Testis (tissue), 2 donors: ENCODE measurements at regions not wholly inside any gene's neighbourhood (a gene's known extent, or its start where the extent isn't known, plus 50 kb on each side); places are given as distances from the start of the nearest gene placed in this dataset.

Experiments
- DNase-seq: peaks from one replicate; pipeline ENCODE4 v3.0.0-alpha.2; 2019
- H3K27ac ChIP-seq, 2 donors: fragments of 200-600 bp; sonication (generic); one replicate each; pipeline ENCODE4 v1.5.1; 2019
- H3K27me3 ChIP-seq: fragments of 200-600 bp; sonication (generic); one replicate; pipeline ENCODE4 v1.5.1; 2019
- H3K36me3 ChIP-seq: fragments of 200-600 bp; sonication (generic); one replicate; pipeline ENCODE4 v1.5.1; 2017; ENCODE audit warnings: low read depth; ENCODE audit errors: missing control alignments
- H3K4me1 ChIP-seq: fragments of 200-600 bp; sonication (generic); one replicate; pipeline ENCODE4 v1.5.1; 2019
- H3K4me3 ChIP-seq, 2 donors: fragments of 200-600 bp; sonication (generic); one replicate each; pipeline ENCODE4 v1.5.1; 2017 to 2019
- H3K9me3 ChIP-seq: fragments of 200-600 bp; sonication (generic); one replicate; pipeline ENCODE4 v1.5.1; 2017
- POLR2A ChIP-seq: fragments of 450-650 bp; IDR thresholded peaks from one replicate; pipeline ENCODE4 v1.6.1; 2017; ENCODE audit warnings: antibody characterized with exemption, mild to moderate bottlenecking, moderate library complexity
- WGBS, 2 donors: methylation state at CpG; one replicate each; pipeline ENCODE4 v1.1.5; 2018; 5-methylcytosine and 5-hydroxymethylcytosine counted together
- intact Hi-C: fragments of 100-400 bp; cut with DNase I; formaldehyde crosslinking; loops from one replicate; pipeline ENCODE4 v1.15.1; 2023; ENCODE audit warnings: low total_unique reads
- TF ChIP-seq, protein P1 (sequence below), 3 experiments: fragments of 450-650 bp in 2 of 3; fragments of 200-600 bp in 1 of 3; sonication (generic) in 1 of 3; IDR thresholded peaks; one replicate each; pipeline ENCODE4 v1.5.1; 2016 to 2019; ENCODE audit warnings: antibody characterized with exemption in 3 of 3, mild to moderate bottlenecking in 2 of 3, moderate library complexity in 1 of 3

DNA sequence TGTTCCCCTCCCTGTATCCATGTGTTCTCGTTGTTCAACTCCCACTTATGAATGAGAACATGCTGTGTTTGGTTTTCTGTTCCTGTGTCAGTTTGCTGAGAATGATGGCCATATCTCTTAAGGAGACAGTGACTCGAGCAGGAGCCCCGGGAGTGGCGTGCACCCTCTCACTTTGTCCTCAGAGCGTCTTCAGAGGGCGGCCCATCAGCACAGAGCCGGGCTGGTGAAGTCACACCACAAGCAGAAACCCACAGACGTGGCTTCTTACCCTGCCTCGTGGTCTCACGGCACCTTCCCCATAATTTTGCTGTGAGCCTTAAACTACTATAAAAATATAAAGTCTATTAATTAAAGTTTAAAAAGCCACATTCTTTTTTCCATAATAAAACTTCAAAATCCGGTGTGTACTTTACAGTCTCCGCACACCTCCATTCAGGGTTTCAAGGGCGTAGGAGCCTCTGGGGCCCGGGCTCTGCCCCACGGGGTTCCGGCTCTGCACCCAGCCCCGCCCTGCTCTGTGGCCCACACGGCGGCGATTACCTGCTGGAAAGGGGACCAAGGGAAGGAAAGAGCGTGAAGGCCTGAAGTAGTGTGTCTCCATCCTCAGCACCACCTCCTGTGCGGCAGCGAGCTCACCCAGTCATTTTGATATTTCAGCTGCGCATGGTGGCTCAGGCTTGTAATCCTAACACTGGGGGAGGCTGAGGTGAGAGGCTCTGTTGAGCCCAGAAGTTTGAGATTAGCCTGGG lies 101.3 kb upstream of the SOX1 start:
- Histone ChIP-seq H3K27ac (no peak overlapping the region), H3K4me3 (no peak overlapping the region), H3K36me3 (no peaks in the 10 kb centered on the region), H3K9me3 (no peaks in the 10 kb centered on the region), H3K27me3 (no peaks in the 10 kb centered on the region), H3K4me1 (no peaks in the 10 kb centered on the region)
- WGBS, 2 donors: 81 to 84% methylated on average over 24 of the region's 24 CpGs
- DNase-seq: no peak
- intact Hi-C loops: no loop called here
- TF ChIP-seq, protein P1, sequence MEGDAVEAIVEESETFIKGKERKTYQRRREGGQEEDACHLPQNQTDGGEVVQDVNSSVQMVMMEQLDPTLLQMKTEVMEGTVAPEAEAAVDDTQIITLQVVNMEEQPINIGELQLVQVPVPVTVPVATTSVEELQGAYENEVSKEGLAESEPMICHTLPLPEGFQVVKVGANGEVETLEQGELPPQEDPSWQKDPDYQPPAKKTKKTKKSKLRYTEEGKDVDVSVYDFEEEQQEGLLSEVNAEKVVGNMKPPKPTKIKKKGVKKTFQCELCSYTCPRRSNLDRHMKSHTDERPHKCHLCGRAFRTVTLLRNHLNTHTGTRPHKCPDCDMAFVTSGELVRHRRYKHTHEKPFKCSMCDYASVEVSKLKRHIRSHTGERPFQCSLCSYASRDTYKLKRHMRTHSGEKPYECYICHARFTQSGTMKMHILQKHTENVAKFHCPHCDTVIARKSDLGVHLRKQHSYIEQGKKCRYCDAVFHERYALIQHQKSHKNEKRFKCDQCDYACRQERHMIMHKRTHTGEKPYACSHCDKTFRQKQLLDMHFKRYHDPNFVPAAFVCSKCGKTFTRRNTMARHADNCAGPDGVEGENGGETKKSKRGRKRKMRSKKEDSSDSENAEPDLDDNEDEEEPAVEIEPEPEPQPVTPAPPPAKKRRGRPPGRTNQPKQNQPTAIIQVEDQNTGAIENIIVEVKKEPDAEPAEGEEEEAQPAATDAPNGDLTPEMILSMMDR (IDR thresholded peaks at IDR 0.05): no peak
- TF ChIP-seq POLR2A: no peak

DNA sequence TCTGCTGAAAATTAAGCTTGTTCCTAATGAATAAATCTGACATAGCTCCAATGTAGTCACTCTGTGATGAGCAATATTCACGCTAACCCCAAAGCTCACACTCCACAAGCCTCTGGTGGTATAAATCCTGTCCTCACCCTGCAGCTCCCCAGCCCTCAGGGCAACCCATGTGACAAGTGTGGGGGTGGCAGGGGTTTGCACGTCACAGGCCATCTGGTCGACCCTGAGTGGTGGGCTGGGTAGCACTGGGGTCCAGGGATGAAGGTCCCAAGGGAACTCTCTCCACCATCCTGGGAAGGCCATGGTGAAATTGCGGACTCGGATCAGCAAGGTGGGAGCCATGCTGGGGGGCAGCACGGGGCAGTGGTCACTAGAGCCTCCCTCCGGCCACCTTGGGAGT lies 100.0 kb upstream of the SOX1 start:
- TF ChIP-seq, protein P1 (IDR thresholded peaks at IDR 0.05): no peak
- no peaks in the 10 kb centered on the region for H3K36me3 ChIP-seq
- 71 to 81% methylated on average over 3 to 7 of the region's 7 CpGs for WGBS, 2 donors
- no peak overlapping the region for H3K27ac ChIP-seq
- intact Hi-C loops: no loop called here
- no peaks in the 10 kb centered on the region for H3K27me3 ChIP-seq
- no peak for DNase-seq
- H3K9me3 ChIP-seq: no peaks in the 10 kb centered on the region
- no peak overlapping the region for H3K4me3 ChIP-seq
- no peaks in the 10 kb centered on the region for H3K4me1 ChIP-seq

DNA sequence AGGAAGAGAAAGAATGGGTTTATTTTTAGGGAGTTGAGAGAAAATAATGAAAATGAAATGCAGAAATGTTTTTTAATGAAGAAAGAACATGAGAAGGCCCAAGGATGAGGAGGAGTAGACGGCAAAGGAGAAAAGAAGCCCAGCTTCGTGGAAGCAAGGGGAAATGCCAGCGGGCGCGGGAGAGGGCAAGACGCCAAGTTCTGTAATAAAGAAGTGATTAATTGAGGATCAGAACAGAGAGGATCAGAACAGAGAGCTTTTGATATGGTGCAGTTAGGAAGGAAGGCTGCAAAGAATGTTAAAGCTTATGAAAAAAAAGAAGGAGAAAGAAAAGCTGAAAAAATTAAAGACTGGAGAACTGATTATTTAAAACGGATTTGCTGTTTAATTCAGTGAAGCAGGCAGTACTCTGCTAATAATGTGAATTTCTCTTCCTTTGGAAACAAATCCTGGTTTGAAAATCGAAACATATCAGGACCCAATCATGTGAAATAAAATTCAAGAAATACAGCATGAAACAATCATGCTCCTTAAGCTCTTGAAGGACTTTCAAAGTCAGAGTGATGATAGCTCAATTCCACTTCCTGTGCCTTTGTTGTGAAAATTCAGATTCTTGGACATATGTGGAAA lies 99.3 kb upstream of the SOX1 start:
- H3K9me3 ChIP-seq: no peaks in the 10 kb centered on the region

DNA sequence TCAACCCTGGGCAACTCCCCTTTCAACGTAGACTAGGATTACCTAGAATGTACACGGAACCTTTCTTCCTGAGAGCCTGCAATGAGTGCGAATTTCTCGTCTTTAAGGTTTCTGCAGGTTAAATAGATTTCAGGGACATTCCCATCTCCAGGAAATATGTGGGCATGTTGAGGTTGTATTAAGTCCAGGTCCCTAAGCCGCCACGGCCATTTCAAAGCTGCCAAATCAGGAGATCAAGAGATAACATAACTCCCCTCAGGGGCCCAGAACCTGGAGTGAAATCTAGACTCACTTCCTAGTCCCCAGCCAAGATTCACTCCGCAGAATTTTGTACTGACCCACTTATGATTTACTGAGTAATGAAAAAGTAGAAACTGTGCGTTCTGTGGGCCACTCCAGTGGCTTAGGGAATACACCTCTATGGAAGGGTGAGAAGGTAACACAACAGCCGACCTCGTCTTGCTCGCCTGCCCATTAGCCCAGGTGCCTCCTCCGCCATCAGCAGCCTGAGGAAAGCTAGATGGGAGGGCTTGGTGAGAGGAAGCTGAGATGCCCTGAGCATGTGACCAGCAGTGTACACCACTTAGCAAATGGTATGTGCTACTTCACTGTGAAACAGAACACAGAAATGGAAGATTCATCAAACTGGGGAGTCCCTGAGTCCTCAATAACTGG lies 98.5 kb upstream of the SOX1 start:
- intact Hi-C loops: no loop called here
- Histone ChIP-seq H3K4me3 (no peak overlapping the region), H3K27me3 (no peaks in the 10 kb centered on the region), H3K9me3 (no peaks in the 10 kb centered on the region), H3K4me1 (no peaks in the 10 kb centered on the region), H3K36me3 (no peaks in the 10 kb centered on the region), H3K27ac (no peak overlapping the region)
- DNase-seq: no peak
- 89 to 91% methylated on average over 12 of the region's 12 CpGs for WGBS, 2 donors
- no peak for TF ChIP-seq POLR2A
- TF ChIP-seq, protein P1 (IDR thresholded peaks at IDR 0.05): no peak

More for the DNA sequence above, 99.3 kb upstream of the SOX1 start:
- WGBS, 2 donors: 42 to 48% methylated on average over 8 of the region's 8 CpGs
- Histone ChIP-seq H3K4me3 (no peak overlapping the region), H3K36me3 (no peaks in the 10 kb centered on the region), H3K4me1 (no peaks in the 10 kb centered on the region), H3K27me3 (no peaks in the 10 kb centered on the region), H3K27ac (no peak overlapping the region)
- intact Hi-C loops: no loop called here
- peak; percentile 49 for DNase-seq
- no peak for TF ChIP-seq POLR2A
- TF ChIP-seq, protein P1 (IDR thresholded peaks at IDR 0.05): no peak
